HEK293 (cell line): ENCODE measurements at regions not wholly inside any gene's neighbourhood (a gene's known extent, or its start where the extent isn't known, plus 50 kb on each side); places are given as distances from the start of the nearest gene placed in this dataset.

ENCODE experiments used
- KLF8 ChIP-seq: fragments of 450-650 bp; formaldehyde crosslinking; IDR thresholded peaks from 2 replicates; pipeline ENCODE4 v1.5.1; 2016; ENCODE audit warnings: missing biosample characterization, missing genetic modification characterization
- PRDM1 ChIP-seq: fragments of 450-650 bp; formaldehyde crosslinking; IDR thresholded peaks from 2 replicates; pipeline ENCODE4; 2016; ENCODE audit warnings: missing biosample characterization, missing genetic modification characterization
- RBAK ChIP-seq: fragments of 450-650 bp; formaldehyde crosslinking; IDR thresholded peaks from 2 replicates; pipeline ENCODE4 v1.5.1; 2016; ENCODE audit warnings: missing biosample characterization, missing genetic modification characterization
- SCRT2 ChIP-seq: fragments of 450-650 bp; formaldehyde crosslinking; IDR thresholded peaks from 2 replicates; pipeline ENCODE4 v1.5.1; 2016; ENCODE audit warnings: missing biosample characterization, missing genetic modification characterization
- TRIM28 ChIP-seq: IDR thresholded peaks from 2 replicates; pipeline ENCODE4 v1.6.1; 2011; ENCODE audit warnings: low read length, control low read depth, borderline replicate concordance
- YY1 ChIP-seq: fragments of 450-650 bp; formaldehyde crosslinking; IDR thresholded peaks from 2 replicates; pipeline ENCODE4 v1.5.1; 2018; ENCODE audit warnings: missing biosample characterization, missing genetic modification characterization
- YY2 ChIP-seq: fragments of 450-650 bp; formaldehyde crosslinking; IDR thresholded peaks from 2 replicates; pipeline ENCODE4 v1.5.1; 2016; ENCODE audit warnings: missing biosample characterization, missing genetic modification characterization
- ZBTB20 ChIP-seq: fragments of 450-650 bp; formaldehyde crosslinking; IDR thresholded peaks from 2 replicates; pipeline ENCODE4 v1.5.1; 2016; ENCODE audit warnings: missing biosample characterization, missing genetic modification characterization
- ZBTB49 ChIP-seq: fragments of 450-650 bp; formaldehyde crosslinking; IDR thresholded peaks from 2 replicates; pipeline ENCODE4 v1.5.1; 2016; ENCODE audit warnings: missing biosample characterization, missing genetic modification characterization, low read depth
- ZBTB7A ChIP-seq: fragments of 450-650 bp; formaldehyde crosslinking; IDR thresholded peaks from 2 replicates; pipeline ENCODE4 v1.5.1; 2016; ENCODE audit warnings: low read depth, missing biosample characterization, missing genetic modification characterization
- ZBTB8A ChIP-seq: fragments of 450-650 bp; formaldehyde crosslinking; IDR thresholded peaks from 2 replicates; pipeline ENCODE4 v1.5.1; 2016; ENCODE audit warnings: missing biosample characterization, missing genetic modification characterization
- ZFP69B ChIP-seq: fragments of 450-650 bp; formaldehyde crosslinking; IDR thresholded peaks from 2 replicates; pipeline ENCODE4 v1.5.1; 2016; ENCODE audit warnings: missing biosample characterization, missing genetic modification characterization
- ZNF10 ChIP-seq: fragments of 450-650 bp; formaldehyde crosslinking; IDR thresholded peaks from 2 replicates; pipeline ENCODE4 v1.5.1; 2017; ENCODE audit warnings: missing biosample characterization, missing genetic modification characterization
- ZNF148 ChIP-seq: fragments of 450-650 bp; formaldehyde crosslinking; IDR thresholded peaks from 2 replicates; pipeline ENCODE4 v1.5.0; 2017; ENCODE audit warnings: missing biosample characterization, missing genetic modification characterization, borderline replicate concordance
- ZNF175 ChIP-seq: fragments of 450-650 bp; formaldehyde crosslinking; IDR thresholded peaks from 2 replicates; pipeline ENCODE4 v1.5.1; 2016; ENCODE audit warnings: missing biosample characterization, missing genetic modification characterization
- ZNF26 ChIP-seq: fragments of 450-650 bp; formaldehyde crosslinking; IDR thresholded peaks from 2 replicates; pipeline ENCODE4 v1.5.1; 2016; ENCODE audit warnings: missing biosample characterization, missing genetic modification characterization
- ZNF311 ChIP-seq: fragments of 450-650 bp; formaldehyde crosslinking; IDR thresholded peaks from 2 replicates; pipeline ENCODE4 v1.5.1; 2017; ENCODE audit warnings: missing biosample characterization, missing genetic modification characterization, borderline replicate concordance
- ZNF324 ChIP-seq: fragments of 450-650 bp; formaldehyde crosslinking; IDR thresholded peaks from 2 replicates; pipeline ENCODE4 v1.5.1; 2016; ENCODE audit warnings: missing biosample characterization, missing genetic modification characterization
- ZNF391 ChIP-seq: fragments of 450-650 bp; formaldehyde crosslinking; IDR thresholded peaks from 2 replicates; pipeline ENCODE4 v1.5.1; 2016; ENCODE audit warnings: low read depth, missing biosample characterization, missing genetic modification characterization, borderline replicate concordance
- ZNF416 ChIP-seq: fragments of 450-650 bp; formaldehyde crosslinking; IDR thresholded peaks from 2 replicates; pipeline ENCODE4 v1.5.1; 2016; ENCODE audit warnings: missing biosample characterization, missing genetic modification characterization
- ZNF449 ChIP-seq: fragments of 450-650 bp; formaldehyde crosslinking; IDR thresholded peaks from 2 replicates; pipeline ENCODE4 v1.5.1; 2017; ENCODE audit warnings: missing biosample characterization, mild to moderate bottlenecking, missing genetic modification characterization, moderate library complexity
- ZNF48 ChIP-seq: fragments of 450-650 bp; formaldehyde crosslinking; IDR thresholded peaks from 2 replicates; pipeline ENCODE4 v1.5.1; 2016; ENCODE audit warnings: missing biosample characterization, missing genetic modification characterization
- ZNF513 ChIP-seq: fragments of 450-650 bp; IDR thresholded peaks from 2 replicates; pipeline ENCODE4 v1.5.1; 2018; ENCODE audit warnings: missing biosample characterization, missing genetic modification characterization
- ZNF544 ChIP-seq: fragments of 450-650 bp; formaldehyde crosslinking; IDR thresholded peaks from 2 replicates; pipeline ENCODE4 v1.5.0; 2017; ENCODE audit warnings: missing biosample characterization, missing genetic modification characterization
- ZNF548 ChIP-seq: fragments of 450-650 bp; formaldehyde crosslinking; IDR thresholded peaks from 2 replicates; pipeline ENCODE4 v1.5.1; 2016; ENCODE audit warnings: missing biosample characterization, missing genetic modification characterization
- ZNF558 ChIP-seq: fragments of 450-650 bp; formaldehyde crosslinking; IDR thresholded peaks from 2 replicates; pipeline ENCODE4 v1.5.1; 2016; ENCODE audit warnings: missing biosample characterization, missing genetic modification characterization
- ZNF560 ChIP-seq: fragments of 450-650 bp; formaldehyde crosslinking; IDR thresholded peaks from 2 replicates; pipeline ENCODE4 v1.5.1; 2017; ENCODE audit warnings: missing biosample characterization, missing genetic modification characterization, borderline replicate concordance
- ZNF600 ChIP-seq: fragments of 450-650 bp; formaldehyde crosslinking; IDR thresholded peaks from 2 replicates; pipeline ENCODE4 v1.5.1; 2016; ENCODE audit warnings: missing biosample characterization, missing genetic modification characterization
- ZNF629 ChIP-seq: fragments of 450-650 bp; formaldehyde crosslinking; IDR thresholded peaks from 2 replicates; pipeline ENCODE4 v1.5.1; 2017; ENCODE audit warnings: missing biosample characterization, missing genetic modification characterization
- ZSCAN30 ChIP-seq: fragments of 450-650 bp; IDR thresholded peaks from 2 replicates; pipeline ENCODE4 v1.5.1; 2018; ENCODE audit warnings: missing biosample characterization, mild to moderate bottlenecking, missing genetic modification characterization, moderate library complexity

- no peak for TF ChIP-seq ZNF449 (tag by site-specific recombination)
- TF ChIP-seq ZBTB8A = no peak
- TF ChIP-seq ZSCAN30 (tag by site-specific recombination) = 0 out of 2 replicates have a peak, but pooled peaks have one; percentile 36
- TF ChIP-seq ZBTB20 (tag by site-specific recombination) = no peak
- TF ChIP-seq ZNF544 (tag by site-specific recombination) = no peak
- no peak for TF ChIP-seq ZBTB7A (tag by site-specific recombination)
- no peak for TF ChIP-seq ZFP69B (tag by site-specific recombination)
- TF ChIP-seq ZNF26 (tag by site-specific recombination) = no peak
- no peak for TF ChIP-seq KLF8 (tag by site-specific recombination)
- TF ChIP-seq ZBTB49 (tag by site-specific recombination) = no peak
- no peak for TF ChIP-seq YY1 (tag by site-specific recombination)
- peak; percentile 74; the same call in 1 of the 2 replicates for TF ChIP-seq ZNF600 (tag by site-specific recombination)
- no peak for TF ChIP-seq SCRT2
- TF ChIP-seq TRIM28 = 0 out of 2 replicates have a peak, but pooled peaks have one; percentile 38
- no peak for TF ChIP-seq ZNF391 (tag by site-specific recombination)
- no peak for TF ChIP-seq ZNF560 (tag by site-specific recombination)
- no peak for TF ChIP-seq ZNF548 (tag by site-specific recombination)
- TF ChIP-seq ZNF513 (tag by site-specific recombination) = no peak
- TF ChIP-seq YY2 = no peak
- TF ChIP-seq ZNF175 (tag by site-specific recombination) = no peak
- no peak for TF ChIP-seq ZNF416 (tag by site-specific recombination)
- TF ChIP-seq ZNF558 (tag by site-specific recombination) = no peak
- TF ChIP-seq RBAK (tag by site-specific recombination) = no peak
- no peak for TF ChIP-seq PRDM1 (tag by site-specific recombination)
- TF ChIP-seq ZNF10 (tag by site-specific recombination) = 0 out of 2 replicates have a peak, but pooled peaks have one; percentile 30
- TF ChIP-seq ZNF48 (tag by site-specific recombination) = no peak
- no peak for TF ChIP-seq ZNF324 (tag by site-specific recombination)
- TF ChIP-seq ZNF629 (tag by site-specific recombination) = no peak
- TF ChIP-seq ZNF311 = no peak
- TF ChIP-seq ZNF148 = no peak
- TF ChIP-seq, all 188 proteins: peak for 12
Observed at GRCh38 chr5:93249651-93250289, 331.2 kb downstream of the NR2F1-AS1 start (continued).
